GM23248 (cell line): ENCODE measurements at regions not wholly inside any gene's neighbourhood (a gene's known extent, or its start where the extent isn't known, plus 50 kb on each side); places are given as distances from the start of the nearest gene placed in this dataset.
A peak's percentile ranks its signal among the peaks of the same experiment; 100 is the strongest.

Experiments
- DNase-seq: peaks from one replicate; pipeline ENCODE4 v3.0.0-alpha.2; 2015
- H2AFZ ChIP-seq: fragments of 200-600 bp; sonication (generic); 2 replicates; pipeline ENCODE4 v1.6.1; 2016; ENCODE audit warnings: antibody characterized with exemption
- H3F3A ChIP-seq: fragments of 200-600 bp; sonication (generic); 2 replicates; pipeline ENCODE4 v1.6.1; 2016; ENCODE audit warnings: mild to moderate bottlenecking, antibody characterized with exemption, mixed run types; ENCODE audit not compliant: insufficient read depth
- H3K27ac ChIP-seq: fragments of 200-600 bp; sonication (generic); 2 replicates; pipeline ENCODE4 v1.5.1; 2016; ENCODE audit warnings: mild to moderate bottlenecking
- H3K27me3 ChIP-seq: fragments of 200-600 bp; sonication (generic); replicated peaks from 2 replicates; pipeline ENCODE4 v1.6.1; 2016; ENCODE audit warnings: mild to moderate bottlenecking; ENCODE audit not compliant: insufficient read depth
- H3K36me3 ChIP-seq: fragments of 200-600 bp; sonication (generic); 2 replicates; pipeline ENCODE4 v1.6.1; 2016; ENCODE audit warnings: low read depth, mild to moderate bottlenecking
- H3K4me1 ChIP-seq: fragments of 200-600 bp; sonication (generic); 2 replicates; pipeline ENCODE4 v1.6.1; 2016; ENCODE audit warnings: mild to moderate bottlenecking; ENCODE audit not compliant: insufficient read depth
- H3K4me2 ChIP-seq: fragments of 200-600 bp; sonication (generic); one replicate; pipeline ENCODE4 v1.6.1; 2016; ENCODE audit warnings: mild to moderate bottlenecking; ENCODE audit not compliant: unreplicated experiment
- H3K4me3 ChIP-seq: fragments of 200-600 bp; sonication (generic); 2 replicates; pipeline ENCODE4 v1.5.1; 2016; ENCODE audit warnings: mild to moderate bottlenecking
- H3K79me2 ChIP-seq: fragments of 200-600 bp; sonication (generic); 2 replicates; pipeline ENCODE4 v1.6.1; 2016; ENCODE audit warnings: mild to moderate bottlenecking; ENCODE audit not compliant: insufficient read depth
- H3K9ac ChIP-seq: fragments of 200-600 bp; sonication (generic); 2 replicates; pipeline ENCODE4 v1.6.1; 2016; ENCODE audit warnings: mild to moderate bottlenecking
- H3K9me2 ChIP-seq: fragments of 200-600 bp; sonication (generic); 2 replicates; pipeline ENCODE4 v1.6.1; 2016; ENCODE audit warnings: mixed run types, mild to moderate bottlenecking, moderate library complexity; ENCODE audit not compliant: insufficient read depth
- H3K9me3 ChIP-seq: fragments of 200-600 bp; sonication (generic); one replicate; pipeline ENCODE4 v1.6.1; 2017; ENCODE audit warnings: low read depth
- H4K20me1 ChIP-seq: fragments of 200-600 bp; sonication (generic); 2 replicates; pipeline ENCODE4 v1.6.0; 2016; ENCODE audit not compliant: insufficient read depth
- EZH2 ChIP-seq: fragments of 200-600 bp; sonication (generic); IDR thresholded peaks from 2 replicates; pipeline ENCODE4 v1.6.1; 2018; ENCODE audit warnings: antibody characterized with exemption, mild to moderate bottlenecking; ENCODE audit not compliant: insufficient read depth, poor library complexity, severe bottlenecking
- EZH2phosphoT487 ChIP-seq: fragments of 200-600 bp; sonication (generic); IDR thresholded peaks from 2 replicates; pipeline ENCODE4 v1.6.1; 2018; ENCODE audit warnings: antibody characterized with exemption, moderate library complexity, mild to moderate bottlenecking, low read depth; ENCODE audit not compliant: insufficient read depth
- whole genome bisulfite sequencing, 2 experiments: methylation state at CpG; one replicate each; pipeline ENCODE4 v1.1.6; 2015 to 2017; ENCODE audit warnings: low lambda C conversion rate in 2 of 2, low coverage in 1 of 2; ENCODE audit errors: missing lambda C conversion rate in 2 of 2; 5-methylcytosine and 5-hydroxymethylcytosine counted together
- in situ Hi-C: fragments of 300-500 bp; cut with MboI; formaldehyde crosslinking; loops from 2 replicates; pipeline ENCODE4 v1.15.0; 2020

DNA sequence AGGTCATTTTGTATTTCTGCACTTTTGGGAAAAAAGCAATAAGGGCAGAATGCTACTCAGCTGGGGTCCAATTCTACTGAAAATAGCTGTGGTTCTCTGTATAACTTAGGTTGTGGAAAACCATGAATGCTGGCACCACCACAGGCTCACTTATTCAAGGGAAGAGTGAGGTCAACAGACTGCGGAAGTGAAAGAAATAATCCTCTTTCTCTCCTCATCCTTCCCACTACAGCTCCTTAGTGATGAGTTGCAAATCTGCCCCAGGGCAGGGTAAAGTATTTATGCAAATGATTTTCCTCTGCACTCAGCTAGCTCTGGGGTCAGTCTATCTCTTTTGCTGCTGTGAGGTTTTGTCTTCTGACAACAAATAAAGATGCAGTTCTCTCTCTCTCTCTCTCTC, 74.1 kb upstream of the PTPRZ1 start:
- Histone ChIP-seq H3K9me2 (no peaks in the 10 kb centered on the region), H3K79me2 (no peaks in the 10 kb centered on the region), H3K27me3 (no peaks in the 10 kb centered on the region), H3K9ac (no peak overlapping the region), H3K9me3 (no peaks in the 10 kb centered on the region), H3K27ac (no peak overlapping the region), H3K4me3 (no peak overlapping the region), H4K20me1 (no peaks in the 10 kb centered on the region), H3K36me3 (no peaks in the 10 kb centered on the region), H3K4me1 (no peaks in the 10 kb centered on the region), H3K4me2 (no peak overlapping the region), H2AFZ (no peak overlapping the region), H3F3A (no peaks in the 10 kb centered on the region)
- in situ Hi-C loops = no loop called here
- DNase-seq = no peak
- 90 to 95% methylated on average over 1 of the region's 1 CpG for WGBS, 2 experiments
- TF ChIP-seq EZH2phosphoT487 = no peak
- TF ChIP-seq EZH2 = no peak

DNA sequence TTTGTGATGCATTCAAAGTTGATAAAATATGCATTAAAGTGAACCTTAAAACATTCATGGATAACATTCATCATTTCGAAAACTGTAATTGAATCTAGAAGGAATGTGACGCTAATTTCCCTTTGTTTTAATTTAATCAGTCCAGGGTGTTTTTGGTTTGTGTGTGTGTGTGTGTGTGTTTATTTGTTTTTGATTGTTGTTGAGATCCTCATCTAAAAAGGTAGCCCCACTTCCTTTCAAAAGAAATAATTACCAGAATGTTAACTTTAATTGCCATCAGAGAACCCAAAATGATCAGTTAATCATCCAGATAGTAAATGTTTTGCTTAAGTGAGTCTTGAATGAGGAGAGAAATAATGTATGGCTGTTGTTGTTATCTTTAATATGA, 74.5 kb upstream of the PTPRZ1 start:
- Histone ChIP-seq H3K36me3 (no peaks in the 10 kb centered on the region), H3F3A (no peaks in the 10 kb centered on the region), H3K9me3 (no peaks in the 10 kb centered on the region), H3K79me2 (no peaks in the 10 kb centered on the region), H3K4me3 (no peak overlapping the region), H3K27ac (no peak overlapping the region), H3K9me2 (no peaks in the 10 kb centered on the region), H2AFZ (no peak overlapping the region), H3K9ac (no peak overlapping the region), H3K27me3 (no peaks in the 10 kb centered on the region), H4K20me1 (no peaks in the 10 kb centered on the region), H3K4me1 (no peaks in the 10 kb centered on the region), H3K4me2 (no peak overlapping the region)
- no peak for DNase-seq
- no peak for TF ChIP-seq EZH2phosphoT487
- no peak for TF ChIP-seq EZH2
- WGBS, 2 experiments = 77 to 90% methylated on average over 2 of the region's 2 CpGs
- in situ Hi-C loops = no loop called here

DNA sequence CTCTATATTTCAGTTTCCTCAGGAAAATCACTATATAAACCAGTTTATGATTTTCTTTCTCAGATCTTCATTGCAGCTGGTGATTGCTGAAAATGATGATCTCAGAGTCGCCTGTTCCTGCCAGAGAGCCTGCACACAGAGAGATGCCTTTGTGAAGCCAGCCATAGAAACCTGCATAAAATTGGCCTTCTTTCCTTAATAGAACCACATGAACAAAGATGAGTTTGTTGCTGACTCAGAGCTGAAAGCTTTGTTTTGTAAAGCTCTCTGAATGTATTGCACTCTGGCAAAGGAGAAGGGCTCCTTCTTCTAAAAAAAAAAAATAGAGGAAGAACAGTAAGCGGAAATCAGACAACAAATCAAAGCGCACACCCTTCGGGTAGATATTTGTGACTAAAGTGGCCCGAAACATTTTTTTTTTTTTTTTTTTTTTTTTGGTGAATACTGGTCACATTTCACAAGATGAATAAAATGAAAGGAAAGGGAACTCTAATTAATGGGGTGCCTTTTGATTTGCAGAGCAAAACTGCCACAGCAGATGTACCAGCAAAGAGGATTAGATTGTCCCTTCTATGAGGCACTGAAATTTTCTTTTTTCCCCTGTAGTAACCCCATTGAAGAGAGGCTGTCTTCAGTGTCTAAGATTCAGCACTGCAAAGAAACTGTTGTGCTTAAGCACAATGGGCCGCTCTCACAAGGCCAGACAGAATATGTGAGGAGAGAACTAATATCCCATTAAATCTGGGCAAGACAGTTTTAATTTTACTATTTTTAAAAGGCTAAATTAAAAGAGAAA, 75.1 kb upstream of the PTPRZ1 start:
- Histone ChIP-seq H3F3A (no peaks in the 10 kb centered on the region), H3K4me2 (no peak overlapping the region), H3K9me3 (no peaks in the 10 kb centered on the region), H3K27ac (no peak overlapping the region), H3K4me3 (no peak overlapping the region), H3K36me3 (no peaks in the 10 kb centered on the region), H3K79me2 (no peaks in the 10 kb centered on the region), H4K20me1 (no peaks in the 10 kb centered on the region), H3K4me1 (no peaks in the 10 kb centered on the region), H3K9me2 (no peaks in the 10 kb centered on the region), H3K9ac (no peak overlapping the region), H3K27me3 (no peaks in the 10 kb centered on the region), H2AFZ (no peak overlapping the region)
- WGBS, 2 experiments = 26 to 31% methylated on average over 6 of the region's 6 CpGs
- TF ChIP-seq EZH2phosphoT487 (no peak), EZH2 (no peak)
- in situ Hi-C loops = no loop called here
- peak; percentile 15 for DNase-seq

DNA sequence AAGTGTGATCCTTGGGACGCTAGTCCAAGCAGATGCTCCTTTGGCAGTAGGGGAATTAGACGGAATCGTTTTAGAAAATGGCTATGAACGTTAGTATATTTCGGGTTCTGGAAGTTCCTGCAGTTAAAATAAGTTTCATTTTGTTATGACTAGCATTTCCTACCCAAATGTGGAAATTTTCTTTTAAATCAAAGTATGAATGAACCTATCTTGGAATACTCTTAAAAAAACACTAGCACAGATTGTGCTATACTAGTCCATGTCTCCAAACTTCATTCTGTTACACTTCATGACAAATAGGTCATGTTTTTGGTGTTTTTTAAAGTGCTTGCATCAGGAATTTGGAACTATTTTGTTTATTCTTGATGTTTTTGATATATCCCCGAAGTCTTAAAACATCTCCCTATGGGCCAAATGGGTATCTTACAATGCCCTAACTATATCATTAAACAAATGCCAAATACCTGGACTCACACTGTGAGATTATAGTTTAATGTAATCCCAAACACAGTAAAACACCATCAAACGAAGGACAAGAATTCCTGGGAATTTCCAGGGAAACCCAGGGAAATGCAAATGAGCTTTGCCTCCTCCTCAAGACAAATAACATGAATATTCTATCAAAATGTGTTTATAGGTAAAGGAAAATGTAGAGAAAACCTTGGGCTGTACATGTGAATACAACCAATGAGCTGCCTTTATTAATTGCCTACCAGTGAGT, 75.9 kb upstream of the PTPRZ1 start:
- Histone ChIP-seq H3K27me3 (no peaks in the 10 kb centered on the region), H3K79me2 (no peaks in the 10 kb centered on the region), H3K4me3 (no peak overlapping the region), H3K9ac (no peak overlapping the region), H3K9me2 (no peaks in the 10 kb centered on the region), H3K4me1 (no peaks in the 10 kb centered on the region), H3K9me3 (no peaks in the 10 kb centered on the region), H3K36me3 (no peaks in the 10 kb centered on the region), H3F3A (no peaks in the 10 kb centered on the region), H3K27ac (no peak overlapping the region), H2AFZ (no peak overlapping the region), H3K4me2 (no peak overlapping the region), H4K20me1 (no peaks in the 10 kb centered on the region)
- no peak for DNase-seq
- TF ChIP-seq EZH2phosphoT487 = no peak
- no peak for TF ChIP-seq EZH2
- in situ Hi-C loops = no loop called here
- WGBS, 2 experiments = 24 to 28% methylated on average over 7 of the region's 7 CpGs
